GM23338 (cell line): ENCODE measurements at regions not wholly inside any gene's neighbourhood (a gene's known extent, or its start where the extent isn't known, plus 50 kb on each side); places are given as distances from the start of the nearest gene placed in this dataset.

Experiments used
- CREB1 ChIP-seq: fragments of 250-450 bp; sonication (Bioruptor Pico); IDR thresholded peaks from 2 replicates; pipeline ENCODE4 v1.5.0; 2020; ENCODE audit warnings: low read depth, mild to moderate bottlenecking, moderate library complexity
- CTCF ChIP-seq, 2 experiments: fragments of 200-600 bp in 1 of 2; sonication (generic) in 1 of 2; conservative IDR thresholded peaks; 2 replicates each; pipeline versions ENCODE4 v1.5.1 to v1.6.1; 2016 to 2017; ENCODE audit warnings: antibody characterized with exemption in 2 of 2, low read depth in 2 of 2, mild to moderate bottlenecking in 2 of 2, moderate library complexity in 1 of 2
- EZH2 ChIP-seq: fragments of 200-600 bp; sonication (generic); IDR thresholded peaks from one replicate; pipeline ENCODE4 v1.8.0; 2017; ENCODE audit warnings: antibody characterized with exemption, mild to moderate bottlenecking, low read depth; ENCODE audit not compliant: unreplicated experiment

- TF ChIP-seq CREB1 (CRISPR knock-in tag) (no peak), EZH2 (no peak), CTCF (conservative IDR thresholded peaks at IDR 0.05; ENCODE audit: low read depth in 2 of 2) (no peak)
These were observed 132.2 kb downstream of the NCOR2 start for GRCh38 chr12:124434951-124435805.
